Islet of Langerhans (tissue), 1 donor: ENCODE measurements at regions not wholly inside any gene's neighbourhood (a gene's known extent, or its start where the extent isn't known, plus 50 kb on each side); places are given as distances from the start of the nearest gene placed in this dataset.
"Not testable (repeated sequence)": the region's sequence is repeated elsewhere in the genome, so short reads cannot be mapped to it uniquely, and the experiment has no call there.

Source experiments
- FAIRE-seq: peaks from one replicate; lab custom pipeline; 2011; peaks lifted over from hg19 to GRCh38; lab: Jason Lieb, UNC

DNA sequence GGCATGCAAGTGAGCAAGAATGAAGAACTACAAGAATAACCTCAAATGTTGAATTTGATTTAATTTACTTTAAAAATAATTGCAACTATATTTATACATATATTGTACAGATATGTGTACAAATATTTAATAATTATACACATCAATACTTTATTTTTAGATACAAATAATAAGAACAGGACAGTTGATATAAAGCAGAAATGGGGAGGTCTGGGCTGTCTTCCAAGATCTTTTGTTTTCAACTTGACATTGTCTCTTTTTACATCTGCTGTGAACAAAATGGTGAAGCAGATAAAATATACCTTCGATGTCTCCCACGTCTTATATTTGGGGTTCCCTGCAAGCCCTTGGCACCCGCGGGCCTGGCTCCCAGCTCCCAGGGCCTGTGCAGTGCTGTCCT is 231.3 kb upstream of the RBBP8 start:
- no peak for FAIRE-seq

DNA sequence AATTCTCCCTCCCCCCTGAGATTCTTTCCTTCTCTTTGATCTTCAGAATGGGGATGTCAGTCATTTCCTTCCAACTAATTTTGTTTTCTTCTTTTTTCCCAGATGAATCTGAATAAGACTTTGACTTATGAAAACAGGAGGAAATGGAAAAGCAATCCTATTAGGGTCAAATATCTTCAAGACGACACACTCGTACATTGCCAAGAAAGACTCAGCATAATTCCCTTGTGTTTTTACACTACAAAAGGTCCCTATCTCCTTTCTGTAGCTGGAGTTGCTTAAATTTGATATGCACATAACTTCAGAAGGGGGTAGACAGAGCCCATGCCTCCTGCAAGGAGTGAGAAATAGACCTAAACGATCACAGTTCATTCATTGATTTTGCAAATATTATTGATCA is 230.3 kb upstream of the RBBP8 start:
- no peak for FAIRE-seq

DNA sequence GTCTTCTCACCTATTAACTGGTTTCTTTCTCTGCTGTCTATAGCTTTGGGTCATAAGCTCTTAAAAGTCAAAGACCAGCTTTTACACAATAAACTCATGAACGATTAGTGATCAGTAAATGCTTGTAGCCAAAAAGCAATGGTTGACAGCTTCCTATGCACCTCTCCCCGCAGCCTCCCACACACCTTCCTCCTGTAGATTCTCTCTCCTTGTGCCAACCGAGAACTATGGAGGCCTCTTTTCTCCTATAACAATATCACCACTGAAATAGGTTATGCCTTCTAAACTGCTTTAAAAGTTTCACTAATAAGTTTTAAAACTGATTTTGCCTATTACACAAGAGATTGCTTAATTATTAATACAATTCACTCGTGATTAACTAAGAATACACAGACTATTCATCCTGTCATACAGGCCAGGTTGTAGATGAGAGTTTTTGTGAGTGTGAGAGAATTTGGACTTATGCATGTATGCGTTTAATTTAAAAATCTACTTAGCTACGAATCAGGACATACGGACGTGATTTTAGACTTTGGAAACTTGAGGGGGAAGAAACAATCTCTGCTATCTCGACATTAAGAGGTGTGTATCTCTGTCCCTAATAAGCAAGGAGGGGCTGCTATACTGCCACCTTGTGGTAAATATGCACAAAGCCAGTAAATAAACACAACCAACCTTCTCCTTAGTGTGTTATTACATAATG is 229.1 kb upstream of the RBBP8 start:
- FAIRE-seq, result peak; percentile 87

DNA sequence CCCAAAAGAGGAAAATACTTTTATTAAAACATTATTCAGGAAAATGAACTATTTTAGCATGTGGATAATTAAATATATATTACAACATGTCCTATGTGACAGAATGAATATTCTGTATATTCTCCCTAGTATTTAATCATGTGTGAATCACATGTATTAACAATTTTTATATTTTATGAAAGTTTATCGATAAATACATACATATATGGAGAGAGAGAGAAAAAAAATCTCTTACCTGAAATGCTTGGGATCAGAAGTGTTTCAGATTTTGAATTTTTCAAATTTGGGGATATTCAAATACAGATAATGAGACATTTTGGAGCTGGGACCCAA is 228.6 kb upstream of the RBBP8 start:
- FAIRE-seq, result no peak

DNA sequence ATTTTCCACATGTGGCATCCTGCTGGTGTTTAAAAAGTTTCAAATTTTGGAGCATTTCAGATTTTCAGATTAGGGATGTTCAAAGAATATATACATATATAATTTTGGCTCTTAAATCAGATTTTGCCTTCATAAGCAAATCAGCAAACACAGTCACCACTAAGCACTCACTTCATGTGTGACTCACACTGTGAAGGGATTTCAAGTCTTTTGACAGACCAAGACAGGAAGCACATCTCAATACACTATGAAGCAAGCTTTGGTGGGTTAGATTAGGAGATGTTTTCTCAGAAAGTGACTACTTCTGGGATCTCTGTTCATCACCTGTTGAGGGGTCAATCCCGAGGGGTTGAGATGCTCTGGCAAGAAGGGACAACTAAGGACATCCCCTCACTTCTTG is 227.8 kb upstream of the RBBP8 start:
- FAIRE-seq, result no peak

DNA sequence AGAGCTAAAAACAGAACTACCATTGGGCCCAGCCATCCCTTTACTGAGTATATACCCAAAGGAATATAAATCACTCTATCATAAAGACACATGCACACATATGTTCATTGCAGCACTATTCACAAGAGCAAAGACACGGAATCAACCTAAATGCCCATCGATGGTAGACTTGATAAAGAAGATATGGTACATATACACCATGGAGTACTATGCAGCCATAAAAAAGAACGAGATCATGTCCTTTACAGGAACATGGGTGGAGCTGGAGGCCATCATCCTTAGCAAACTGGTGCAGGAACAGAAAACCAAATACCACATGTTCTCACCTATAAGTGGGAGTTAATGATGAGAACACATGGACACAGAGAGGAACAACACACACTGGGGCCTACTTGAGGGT is 227.1 kb upstream of the RBBP8 start:
- FAIRE-seq, result not testable (repeated sequence)

DNA sequence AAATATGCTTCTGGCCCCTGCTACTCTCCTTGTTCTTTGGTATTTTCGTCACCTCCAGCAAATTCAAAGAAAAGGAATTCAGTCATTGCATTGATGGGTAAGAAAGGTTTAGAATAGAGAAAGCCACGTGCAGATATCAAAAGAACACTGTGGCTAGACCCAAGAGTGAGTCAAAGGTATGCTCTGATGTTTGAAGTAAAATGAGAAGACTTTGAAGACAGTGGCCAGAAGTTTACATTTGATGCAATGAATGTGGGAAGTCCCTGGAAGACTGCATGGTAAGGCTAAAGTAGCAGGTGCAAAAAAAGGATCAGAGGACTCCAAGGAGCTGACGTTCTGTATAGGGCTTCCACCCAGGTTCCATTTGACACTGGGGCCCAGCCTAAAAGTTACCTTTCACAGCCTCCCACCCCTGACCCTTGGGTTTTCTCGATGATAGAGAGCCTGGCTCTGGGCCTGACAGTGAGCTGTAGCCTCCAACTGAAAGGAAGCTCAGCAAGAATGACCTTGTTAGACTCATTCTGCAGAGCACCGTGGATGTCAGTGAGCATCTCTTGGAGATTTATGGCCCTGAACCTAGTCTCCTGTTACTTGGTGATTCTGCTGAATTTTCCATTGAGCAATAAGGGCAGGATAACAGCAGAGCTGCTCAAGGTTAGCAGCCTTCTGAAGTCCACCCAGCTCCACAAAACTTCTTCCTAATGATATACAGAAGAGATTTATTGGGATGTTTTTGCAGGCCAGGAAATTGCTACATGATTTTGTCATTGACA is 223.7 kb upstream of the RBBP8 start:
- no peak for FAIRE-seq

DNA sequence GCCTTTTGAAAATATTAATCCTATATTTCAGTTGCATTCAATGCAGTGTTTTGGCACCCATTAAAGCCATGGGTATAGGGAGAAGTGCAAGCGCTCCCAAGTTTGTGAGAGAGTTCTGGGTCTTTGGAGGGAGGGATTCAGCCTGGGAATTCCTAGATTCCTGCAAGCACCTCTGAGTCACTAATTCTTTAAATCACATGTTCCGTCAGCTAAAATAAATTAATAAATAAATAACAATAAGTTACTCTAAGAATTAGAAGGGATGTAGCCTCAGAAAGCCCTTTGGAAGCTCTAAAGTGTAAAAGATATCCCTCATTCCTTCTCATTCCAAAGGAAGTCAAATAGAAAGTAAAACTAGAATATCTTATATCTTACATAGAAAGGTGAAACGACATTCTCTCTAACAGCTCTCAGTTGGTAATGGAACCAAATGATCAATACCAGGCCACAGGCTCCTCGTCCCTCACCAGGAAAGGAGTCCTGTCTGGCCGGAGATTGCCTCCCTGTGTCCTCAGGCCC is 222.4 kb upstream of the RBBP8 start:
- FAIRE-seq, result no peak

DNA sequence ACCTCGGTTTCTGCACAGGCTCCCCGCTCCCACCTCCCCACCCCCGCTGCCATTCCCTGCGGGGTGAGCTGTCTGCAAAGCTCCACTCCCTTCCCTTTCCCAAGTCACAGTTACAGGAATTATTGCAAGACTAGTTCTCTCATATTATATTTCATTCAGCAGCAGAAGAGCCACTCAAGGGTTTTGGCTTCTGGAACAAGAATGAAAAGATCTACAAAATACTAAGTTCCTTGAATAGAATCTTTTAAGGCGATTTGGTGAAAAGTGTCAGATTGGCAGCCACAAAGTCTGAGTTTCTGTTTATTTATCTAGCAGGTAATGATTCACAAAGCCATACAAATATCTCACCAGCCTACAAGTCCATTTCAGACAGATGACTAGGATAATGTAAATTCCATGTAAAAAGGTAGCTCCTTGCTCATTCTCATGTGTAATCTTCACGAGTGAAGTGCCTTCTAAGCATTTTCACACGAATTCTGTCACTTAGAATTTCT is 221.9 kb upstream of the RBBP8 start:
- FAIRE-seq, result peak; percentile 24

DNA sequence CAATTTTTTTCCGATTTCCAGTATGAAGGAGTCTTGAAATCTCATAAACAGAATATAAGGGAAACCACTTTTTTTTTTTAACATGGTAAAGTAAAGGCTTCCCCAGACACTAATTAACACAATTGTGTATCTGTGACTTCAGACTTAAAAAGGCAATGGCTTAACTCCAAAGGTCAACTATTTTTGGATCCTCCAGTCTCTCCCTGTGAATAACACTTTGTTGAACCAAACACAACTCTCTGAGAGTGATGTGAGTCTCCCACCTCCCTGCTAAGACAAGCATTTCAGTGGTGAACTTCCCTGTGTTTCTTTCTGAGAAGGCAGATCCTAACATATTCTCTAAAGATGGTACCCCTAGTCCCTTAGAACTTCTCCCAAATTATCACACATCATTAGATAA is 219.6 kb upstream of the RBBP8 start:
- FAIRE-seq, result no peak

DNA sequence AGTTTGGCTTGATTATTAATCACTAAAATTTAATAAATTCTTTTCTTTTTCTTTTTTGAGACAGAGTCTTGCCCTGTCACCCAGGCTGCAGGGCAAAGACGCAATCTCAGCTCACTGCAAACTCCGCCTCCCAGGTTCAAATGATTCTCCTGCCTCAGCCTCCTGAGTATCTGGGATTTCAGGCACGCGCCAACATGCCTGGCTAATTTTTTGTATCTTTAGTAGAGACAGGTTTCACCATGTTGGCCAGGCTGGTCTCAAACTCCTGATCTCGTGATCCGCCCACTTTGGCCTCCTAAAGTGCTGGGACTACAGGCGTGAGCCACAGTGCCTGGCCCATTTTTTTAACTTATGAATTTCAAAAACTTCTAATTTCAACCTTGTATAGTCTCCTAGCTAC is 215.6 kb upstream of the RBBP8 start:
- not testable (repeated sequence) for FAIRE-seq

DNA sequence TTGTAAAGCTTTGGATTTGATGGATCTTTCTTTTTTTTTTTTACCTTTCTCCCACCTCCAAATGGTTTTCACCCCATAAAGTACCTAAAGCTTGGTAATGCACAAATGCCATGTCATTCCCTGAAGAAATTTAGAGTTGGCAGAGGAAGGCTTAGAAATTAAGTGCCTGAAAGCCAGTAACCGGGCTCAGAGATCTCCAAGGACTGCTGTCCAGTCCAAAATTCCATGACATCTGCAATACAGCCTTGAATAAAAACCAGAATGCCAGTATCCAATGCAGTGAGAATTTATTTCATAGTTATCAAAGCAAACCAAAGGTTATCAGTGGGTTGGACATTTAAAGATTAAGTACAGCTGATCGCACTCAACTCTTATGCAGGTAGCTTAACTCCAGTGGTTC is 209.9 kb upstream of the RBBP8 start:
- FAIRE-seq, result no peak

DNA sequence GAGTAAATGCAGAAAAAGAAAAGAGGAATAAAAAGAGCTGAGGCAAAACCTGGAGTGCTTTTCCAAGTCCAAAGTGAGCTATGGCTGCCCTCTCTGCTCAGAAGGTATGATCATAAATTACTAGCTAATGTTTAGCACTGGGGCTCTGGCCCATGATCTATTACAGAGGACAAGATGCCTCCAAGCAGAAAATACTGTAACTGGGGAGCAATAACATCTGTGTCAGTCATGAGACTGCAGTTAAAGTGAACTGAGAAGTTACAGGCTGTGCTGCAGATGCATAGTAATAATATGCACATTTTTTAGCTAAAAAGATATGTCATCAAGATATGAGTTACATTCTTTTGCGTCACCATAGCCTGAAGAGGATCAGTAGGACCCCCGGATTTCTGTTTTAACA is 209.4 kb upstream of the RBBP8 start:
- no peak for FAIRE-seq

DNA sequence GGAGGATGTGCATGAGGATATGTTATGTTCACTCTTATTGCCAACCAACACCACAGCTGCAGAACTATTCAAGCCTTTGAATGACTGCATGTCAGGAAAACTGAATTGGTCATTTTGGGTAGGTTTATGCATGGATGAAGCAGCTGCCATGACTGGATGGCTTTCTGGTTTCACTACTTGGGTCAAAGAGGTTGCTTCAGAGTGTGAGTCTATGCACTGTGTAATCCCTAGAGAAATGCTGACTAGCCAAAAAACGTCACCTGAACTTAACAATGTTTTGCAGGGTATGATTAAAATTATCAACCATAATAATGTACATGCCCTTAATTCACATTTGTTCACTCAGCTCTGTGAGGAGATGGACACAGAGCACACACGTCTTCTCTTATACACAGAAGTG is 206.7 kb upstream of the RBBP8 start:
- no peak for FAIRE-seq

DNA sequence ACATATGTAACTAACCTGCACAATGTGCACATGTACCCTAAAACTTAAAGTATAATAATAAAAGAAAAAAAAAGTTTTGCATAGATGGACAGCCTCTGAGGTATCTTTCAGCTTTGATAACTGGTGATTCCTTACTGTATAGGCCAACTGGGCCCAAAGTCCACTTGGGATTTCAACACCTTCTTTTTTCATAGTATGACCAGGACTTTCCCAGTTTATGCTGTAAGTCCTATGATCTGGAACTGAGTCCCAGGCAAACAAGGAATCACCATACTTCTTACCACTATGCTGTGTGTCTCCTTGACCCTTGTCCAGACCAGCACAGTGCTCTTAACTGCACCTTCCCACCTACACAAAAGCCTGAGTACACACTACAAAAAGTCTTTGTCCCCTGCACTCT is 205.1 kb upstream of the RBBP8 start:
- FAIRE-seq, result no peak

DNA sequence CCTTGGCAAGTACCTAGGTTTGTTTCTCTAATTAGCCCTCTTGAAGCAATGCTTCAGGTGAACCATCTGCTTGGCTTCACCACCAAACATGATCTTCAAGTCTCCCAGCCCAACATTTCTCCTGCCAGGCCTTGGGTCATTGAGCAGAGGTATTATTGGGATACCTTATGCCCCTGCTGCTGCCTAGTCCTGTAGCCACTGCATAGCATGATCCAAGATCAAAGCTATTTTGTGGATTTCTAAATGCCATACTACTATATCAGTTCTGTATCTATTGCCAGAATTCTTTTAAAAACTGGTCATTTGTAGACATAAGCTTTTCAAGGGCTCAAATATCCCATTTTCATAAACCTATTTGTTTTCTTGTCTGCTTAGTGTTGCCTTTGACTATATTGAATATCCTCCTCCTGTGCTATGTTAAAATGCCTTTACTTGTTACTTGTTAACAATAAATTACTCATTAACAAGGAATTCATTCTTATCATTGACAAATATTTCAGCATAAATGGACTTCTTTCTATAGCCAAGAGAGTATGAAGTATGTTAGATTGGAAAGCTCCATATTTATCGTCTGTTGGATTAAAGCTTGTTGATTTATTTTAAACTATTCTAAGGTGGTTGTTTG is 204.5 kb upstream of the RBBP8 start:
- FAIRE-seq, result no peak

DNA sequence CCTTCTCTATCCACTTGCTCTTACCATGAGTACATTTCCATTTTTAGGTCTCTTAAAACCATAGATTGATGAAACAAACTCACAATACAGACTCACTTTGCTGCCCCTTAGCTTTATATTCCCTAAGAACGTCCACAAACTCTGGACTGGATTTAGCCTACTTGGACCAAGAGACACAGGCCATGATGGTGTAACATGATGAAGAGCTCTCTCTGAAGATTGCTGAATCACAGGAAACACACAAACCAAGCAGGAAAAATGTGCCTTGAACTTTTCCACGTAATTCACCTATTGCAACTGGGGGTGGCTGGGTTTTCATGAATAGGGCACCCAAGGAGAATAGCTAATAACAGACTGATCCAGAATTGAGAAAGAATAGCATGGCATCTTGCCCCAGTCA is 201.7 kb upstream of the RBBP8 start:
- FAIRE-seq, result no peak

DNA sequence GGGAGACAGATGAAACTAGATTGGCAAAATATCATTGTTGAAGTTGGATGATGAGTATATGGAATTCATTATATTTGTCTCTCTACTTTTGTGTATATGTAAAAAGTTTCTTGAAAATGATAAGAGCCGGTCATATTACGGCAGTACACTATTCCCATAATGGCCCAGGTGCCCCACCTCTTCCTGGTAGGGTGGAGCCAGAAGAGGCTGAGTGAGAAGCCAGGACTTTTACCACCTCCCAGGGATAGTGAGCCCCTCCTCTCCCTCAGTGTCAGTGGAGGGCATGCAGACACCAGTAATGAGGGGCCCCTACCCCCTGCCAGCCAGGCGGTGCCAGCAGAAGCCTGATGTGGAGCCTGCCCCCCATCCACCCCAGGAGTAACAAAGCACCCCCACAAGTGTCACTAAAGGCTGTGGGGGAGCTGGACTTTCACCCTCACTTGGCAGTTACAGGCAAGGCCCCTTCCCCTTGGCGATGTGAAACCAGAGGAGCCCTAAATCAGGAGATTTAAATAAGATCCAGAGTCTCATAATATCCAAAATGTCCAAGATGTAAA is 198.9 kb upstream of the RBBP8 start:
- FAIRE-seq, result no peak

DNA sequence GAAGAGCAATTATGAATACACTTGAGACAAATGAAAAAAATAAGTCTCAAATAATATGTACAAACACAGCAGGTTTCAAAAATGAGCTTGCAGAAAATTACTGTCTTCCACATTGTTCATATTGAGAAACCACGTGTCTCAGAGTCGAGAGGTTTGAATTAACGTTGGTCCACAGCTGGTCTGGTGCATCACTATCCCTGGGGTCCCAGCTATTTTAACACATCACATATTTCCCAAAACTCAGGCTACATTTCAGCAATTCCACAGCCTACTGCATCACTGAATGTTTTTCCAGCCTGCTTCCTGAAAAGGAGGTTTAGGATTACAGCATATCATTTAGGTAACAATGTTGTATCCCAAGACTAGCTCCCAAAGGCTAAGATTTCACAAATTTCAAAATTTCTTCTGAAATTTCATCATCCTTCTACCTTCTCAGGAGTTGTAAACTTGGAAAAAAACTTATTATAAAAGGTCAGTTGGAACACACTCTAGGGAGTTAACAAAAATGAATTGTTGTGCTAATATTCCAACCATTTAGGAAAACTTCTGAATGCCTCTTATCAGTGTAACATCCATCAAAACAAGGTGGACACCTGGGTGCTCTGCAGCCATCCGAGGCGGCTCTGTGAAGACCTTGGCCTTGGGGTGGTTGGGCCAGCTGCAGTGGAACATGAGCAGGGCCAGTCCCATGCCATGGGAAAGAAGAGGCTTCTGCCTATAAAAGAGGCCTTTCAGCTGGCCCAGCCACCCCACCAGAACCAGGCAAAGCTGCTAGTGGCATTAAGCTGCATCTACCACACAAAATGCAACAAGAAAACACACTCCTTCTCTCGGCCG is 198.1 kb upstream of the RBBP8 start:
- FAIRE-seq, result no peak

DNA sequence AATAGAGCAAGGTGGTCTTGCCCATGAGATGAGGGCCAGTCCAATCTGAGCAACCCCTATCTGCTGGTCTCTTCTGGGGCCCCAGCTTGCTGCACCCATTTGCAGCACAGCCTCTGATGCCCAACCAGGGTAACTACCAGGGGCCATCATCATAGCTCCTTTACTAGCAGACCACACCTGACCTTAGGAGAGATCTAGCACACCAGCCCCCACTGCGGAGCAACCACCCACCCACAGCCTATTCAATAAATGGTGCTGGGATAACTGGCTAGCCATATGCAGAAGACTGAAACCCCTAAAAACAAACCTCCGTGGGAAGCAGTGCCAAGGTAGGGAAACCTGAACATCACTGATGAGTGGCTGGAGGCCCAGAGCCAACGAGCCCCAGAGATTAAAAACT is 196.1 kb upstream of the RBBP8 start:
- no peak for FAIRE-seq

DNA sequence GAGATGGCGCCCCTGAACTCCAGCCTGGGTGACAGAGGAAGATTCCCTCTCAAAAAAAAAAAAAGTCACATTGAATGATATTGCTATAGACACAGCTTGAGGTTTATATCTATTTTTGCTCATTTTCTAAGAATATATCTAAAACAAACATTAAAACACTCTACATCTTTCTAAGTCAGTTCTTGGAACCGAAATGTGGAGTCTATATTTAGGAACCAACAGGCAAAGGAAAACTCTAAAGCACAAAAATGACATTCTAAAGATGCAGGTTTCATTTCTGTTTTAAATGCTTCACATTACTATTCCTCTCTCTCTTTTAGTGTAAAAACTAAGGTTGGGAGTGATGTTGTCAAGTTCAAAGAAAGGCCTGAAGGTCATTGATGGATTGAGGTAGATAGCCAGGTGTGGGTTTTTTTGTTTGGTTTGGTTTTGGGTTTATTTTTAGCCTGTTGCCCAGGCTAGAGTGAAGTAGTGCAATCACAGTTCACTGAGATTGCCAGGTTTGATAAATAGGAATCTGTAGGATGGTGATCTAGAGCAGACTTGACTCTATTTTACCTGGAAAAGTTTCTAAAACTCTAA is 194.0 kb upstream of the RBBP8 start:
- peak; percentile 78 for FAIRE-seq

DNA sequence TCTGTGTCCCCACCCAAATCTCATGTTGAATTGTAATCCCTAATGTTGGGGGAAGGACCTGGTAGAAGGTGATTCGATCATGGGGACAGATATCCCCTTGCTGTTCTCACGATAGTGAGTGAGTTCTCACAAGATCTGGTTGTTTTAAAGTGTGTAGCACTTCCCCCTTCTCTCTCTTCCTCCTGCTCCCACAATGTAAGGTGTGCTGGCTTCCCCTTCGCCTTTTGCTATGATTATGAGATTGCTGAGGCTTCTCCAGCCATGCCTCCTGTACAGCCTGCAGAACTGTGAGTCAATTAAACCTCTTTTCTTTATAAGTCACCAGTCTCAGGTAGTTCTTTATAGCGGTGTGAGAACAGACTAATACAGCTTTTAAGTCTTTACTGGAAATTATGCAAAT is 193.3 kb upstream of the RBBP8 start:
- FAIRE-seq, result no peak
